MM.1S (cell line): ENCODE measurements at regions not wholly inside any gene's neighbourhood (a gene's known extent, or its start where the extent isn't known, plus 50 kb on each side); places are given as distances from the start of the nearest gene placed in this dataset.

Experiments used
- DNase-seq: peaks from one replicate; pipeline ENCODE4 v3.0.0-alpha.2; 2015
- H2AFZ ChIP-seq: fragments of 300-600 bp; sonication (generic); 2 replicates; pipeline ENCODE4 v1.6.0; 2016; ENCODE audit warnings: antibody characterized with exemption, low read length
- H3F3A ChIP-seq: fragments of 300-600 bp; sonication (generic); 2 replicates; pipeline ENCODE4 v1.6.1; 2016; ENCODE audit warnings: mild to moderate bottlenecking, antibody characterized with exemption, low read length, moderate library complexity, mixed read lengths; ENCODE audit not compliant: insufficient read depth
- H3K27ac ChIP-seq: fragments of 300-600 bp; sonication (generic); 2 replicates; pipeline ENCODE4 v1.5.1; 2016; ENCODE audit warnings: mild to moderate bottlenecking, low read length
- H3K27me3 ChIP-seq: fragments of 300-600 bp; sonication (generic); replicated peaks from 2 replicates; pipeline ENCODE4 v1.6.0; 2016; ENCODE audit warnings: low read length; ENCODE audit not compliant: insufficient read depth
- H3K36me3 ChIP-seq: fragments of 300-600 bp; sonication (generic); replicated peaks from 2 replicates; pipeline ENCODE4 v1.6.1; 2016; ENCODE audit warnings: mild to moderate bottlenecking, low read length, mixed read lengths; ENCODE audit not compliant: insufficient read depth
- H3K4me1 ChIP-seq: fragments of 300-600 bp; sonication (generic); 2 replicates; pipeline ENCODE4 v1.6.1; 2016; ENCODE audit warnings: low read length, mixed read lengths
- H3K4me2 ChIP-seq: fragments of 300-600 bp; sonication (generic); 2 replicates; pipeline ENCODE4 v1.6.0; 2016; ENCODE audit warnings: low read depth, low read length
- H3K4me3 ChIP-seq: fragments of 300-600 bp; sonication (generic); 2 replicates; pipeline ENCODE4 v1.5.1; 2016; ENCODE audit warnings: low read length, mixed read lengths
- H3K79me2 ChIP-seq: fragments of 300-600 bp; sonication (generic); 2 replicates; pipeline ENCODE4 v1.6.1; 2016; ENCODE audit warnings: mixed run types, low read length, mixed read lengths
- H3K9ac ChIP-seq: fragments of 300-600 bp; sonication (generic); 2 replicates; pipeline ENCODE4 v1.6.1; 2016; ENCODE audit warnings: low read length, mixed read lengths
- H3K9me2 ChIP-seq: fragments of 300-600 bp; sonication (generic); replicated peaks from 2 replicates; pipeline ENCODE4 v1.6.1; 2016; ENCODE audit warnings: mild to moderate bottlenecking, low read length, mixed read lengths; ENCODE audit not compliant: insufficient read depth
- H3K9me3 ChIP-seq: fragments of 300-600 bp; sonication (generic); replicated peaks from 2 replicates; pipeline ENCODE4 v1.6.1; 2016; ENCODE audit warnings: mild to moderate bottlenecking, low read length, mixed read lengths; ENCODE audit not compliant: insufficient read depth
- H4K20me1 ChIP-seq: fragments of 300-600 bp; sonication (generic); 2 replicates; pipeline ENCODE4 v1.6.1; 2016; ENCODE audit warnings: mild to moderate bottlenecking, low read length, moderate library complexity, mixed read lengths; ENCODE audit not compliant: insufficient read depth
- CTCF ChIP-seq: fragments of 300-600 bp; sonication (generic); IDR thresholded peaks from 2 replicates; pipeline ENCODE4 v1.5.1; 2016; ENCODE audit warnings: antibody characterized with exemption, low read length, mixed read lengths
- EZH2 ChIP-seq: fragments of 300-600 bp; sonication (generic); optimal IDR thresholded peaks from 2 replicates; pipeline ENCODE3; 2017; ENCODE audit warnings: low read depth, mild to moderate bottlenecking, antibody characterized with exemption, low read length, mixed read lengths
- EZH2phosphoT487 ChIP-seq: fragments of 300-600 bp; sonication (generic); IDR thresholded peaks from 2 replicates; pipeline ENCODE4 v1.6.1; 2018; ENCODE audit warnings: antibody characterized with exemption, low read length

- Histone ChIP-seq H3K27ac (no peak overlapping the region), H3K27me3 (no peaks in the 10 kb centered on the region), H3K9me3 (no peaks in the 10 kb centered on the region), H3K4me2 (no peak overlapping the region), H3K36me3 (no peaks in the 10 kb centered on the region), H3K79me2 (no peaks in the 10 kb centered on the region), H2AFZ (no peak overlapping the region), H3K9ac (no peak overlapping the region), H3F3A (no peaks in the 10 kb centered on the region), H3K4me3 (no peak overlapping the region), H4K20me1 (no peaks in the 10 kb centered on the region), H3K9me2 (no peaks in the 10 kb centered on the region), H3K4me1 (no peaks in the 10 kb centered on the region)
- TF ChIP-seq EZH2phosphoT487 (no peak), EZH2 (no peak), CTCF (no peak)
- DNase-seq, result no peak
These were observed 2215.5 kb downstream of the MAT2B start for GRCh38 chr5:165720901-165721300.

GRCh38 chr5:165722401-165722800, 2217.0 kb downstream of the MAT2B start:
- no peak overlapping the region for H3K27ac ChIP-seq
- H3K36me3 ChIP-seq, result no peaks in the 10 kb centered on the region
- H3K9me3 ChIP-seq, result no peaks in the 10 kb centered on the region
- no peak overlapping the region for H3K4me3 ChIP-seq
- no peaks in the 10 kb centered on the region for H3K9me2 ChIP-seq
- no peak for DNase-seq
- no peak overlapping the region for H3K4me2 ChIP-seq
- no peaks in the 10 kb centered on the region for H3K27me3 ChIP-seq
- no peaks in the 10 kb centered on the region for H3F3A ChIP-seq
- H2AFZ ChIP-seq, result no peak overlapping the region
- H3K9ac ChIP-seq, result no peak overlapping the region
- H3K79me2 ChIP-seq, result no peaks in the 10 kb centered on the region
- H3K4me1 ChIP-seq, result no peaks in the 10 kb centered on the region
- TF ChIP-seq CTCF (no peak), EZH2 (no peak), EZH2phosphoT487 (no peak)
- H4K20me1 ChIP-seq, result no peaks in the 10 kb centered on the region

- H3K36me3 ChIP-seq, result no peaks in the 10 kb centered on the region
- no peaks in the 10 kb centered on the region for H4K20me1 ChIP-seq
- H3K9me3 ChIP-seq, result no peaks in the 10 kb centered on the region
- no peaks in the 10 kb centered on the region for H3K4me1 ChIP-seq
- DNase-seq, result no peak
- no peaks in the 10 kb centered on the region for H3F3A ChIP-seq
- no peaks in the 10 kb centered on the region for H3K27me3 ChIP-seq
- H3K9me2 ChIP-seq, result no peaks in the 10 kb centered on the region
- no peaks in the 10 kb centered on the region for H3K79me2 ChIP-seq
- no peak overlapping the region for H3K4me2 ChIP-seq
- TF ChIP-seq CTCF (no peak), EZH2phosphoT487 (no peak), EZH2 (no peak)
- no peak overlapping the region for H2AFZ ChIP-seq
- no peak overlapping the region for H3K27ac ChIP-seq
- no peak overlapping the region for H3K9ac ChIP-seq
- H3K4me3 ChIP-seq, result no peak overlapping the region
These were observed 2218.5 kb downstream of the MAT2B start for GRCh38 chr5:165723931-165724330.
